MM.1S (cell line): ENCODE measurements at regions not wholly inside any gene's neighbourhood (a gene's known extent, or its start where the extent isn't known, plus 50 kb on each side); places are given as distances from the start of the nearest gene placed in this dataset.

Experiments
- CTCF ChIP-seq: fragments of 300-600 bp; sonication (generic); IDR thresholded peaks from 2 replicates; pipeline ENCODE4 v1.5.1; 2016; ENCODE audit warnings: antibody characterized with exemption, low read length, mixed read lengths
- EZH2 ChIP-seq: fragments of 300-600 bp; sonication (generic); optimal IDR thresholded peaks from 2 replicates; pipeline ENCODE3; 2017; ENCODE audit warnings: low read depth, mild to moderate bottlenecking, antibody characterized with exemption, low read length, mixed read lengths
- EZH2phosphoT487 ChIP-seq: fragments of 300-600 bp; sonication (generic); IDR thresholded peaks from 2 replicates; pipeline ENCODE4 v1.6.1; 2018; ENCODE audit warnings: antibody characterized with exemption, low read length

GRCh38 chr2:139721411-139721995 lies 941.3 kb upstream of the NXPH2 start:
- TF ChIP-seq CTCF: no peak
- no peak for TF ChIP-seq EZH2
- no peak for TF ChIP-seq EZH2phosphoT487
